ENCODE measurements at regions not wholly inside any gene's neighbourhood (a gene's known extent, or its start where the extent isn't known, plus 50 kb on each side); places are given as distances from the start of the nearest gene placed in this dataset.
"Not testable (repeated sequence)": the region's sequence is repeated elsewhere in the genome, so short reads cannot be mapped to it uniquely, and the experiment has no call there.

- FAIRE-seq; POLR2A ChIA-PET (ENCODE audit: partially characterized antibody): not testable (repeated sequence)
These were observed 345.6 kb downstream of the ADGRD1 start for GRCh38 chr12:131299370-131299701.

GRCh38 chr12:131303576-131303975 is 349.9 kb downstream of the ADGRD1 start:
- H2BK12ac ChIP-seq (ENCODE audit: low read depth, low read length); H3K36me3 ChIP-seq (ENCODE audit: control insufficient read depth in 2 of 4, insufficient read depth in 4 of 4, low read length in 3 of 4); H3K79me1 ChIP-seq (ENCODE audit: low read depth, low read length); H2BK5ac ChIP-seq (ENCODE audit: low read depth, low read length); H3K4ac ChIP-seq (replicated peaks; ENCODE audit: insufficient read length, low read depth, low read length); DNase-seq (ENCODE audit: low read depth in 1 of 2, low spot score in 2 of 2); H4K20me1 ChIP-seq (replicated peaks in 1 of 2; ENCODE audit: control insufficient read depth in 1 of 2, insufficient read depth in 2 of 2, low read length in 2 of 2); H4K8ac ChIP-seq (ENCODE audit: extremely low read depth, insufficient read depth, low read length); H3K9me3 ChIP-seq (ENCODE audit: insufficient read depth in 2 of 2, low read depth in 1 of 2, low read length in 1 of 2); H2AK5ac ChIP-seq (ENCODE audit: low read depth, low read length); H2BK20ac ChIP-seq (ENCODE audit: low read length); H3K23me2 ChIP-seq (ENCODE audit: low read depth, low read length); H4K91ac ChIP-seq (replicated peaks; ENCODE audit: insufficient read length, low read length); H3K56ac ChIP-seq (replicated peaks; ENCODE audit: insufficient read length, low read depth, low read length); H2BK120ac ChIP-seq (replicated peaks; ENCODE audit: low read depth, low read length); H3K9ac ChIP-seq (replicated peaks in 1 of 4; ENCODE audit: extremely low read depth in 1 of 4, low read depth in 3 of 4, low read length in 3 of 4); H3K14ac ChIP-seq (ENCODE audit: insufficient read length); H2BK15ac ChIP-seq (ENCODE audit: low read length); H3K4me2 ChIP-seq (ENCODE audit: insufficient read depth in 1 of 2, low read depth in 2 of 2, low read length in 2 of 2); H3K23ac ChIP-seq (ENCODE audit: insufficient read length); H3K4me1 ChIP-seq (replicated peaks in 1 of 4; ENCODE audit: control insufficient read depth in 3 of 4, insufficient read depth in 4 of 4, low read length in 3 of 4); H4K5ac ChIP-seq (ENCODE audit: insufficient read length, low read depth, low read length); H3K27ac ChIP-seq (ENCODE audit: low read depth, low read length); POLR2A ChIA-PET (ENCODE audit: partially characterized antibody); H2AFZ ChIP-seq (ENCODE audit: low read length); H3K18ac ChIP-seq (ENCODE audit: extremely low read depth, low read length); H3K27me3 ChIP-seq (replicated peaks in 1 of 4; ENCODE audit: control insufficient read depth in 3 of 4, extremely low read depth in 1 of 4, insufficient read depth in 3 of 4, low read length in 3 of 4); H3K4me3 ChIP-seq (ENCODE audit: extremely low read depth in 1 of 4, insufficient read depth in 2 of 4, low read depth in 3 of 4, low read length in 4 of 4); H3K79me2 ChIP-seq (ENCODE audit: control insufficient read depth in 1 of 2, insufficient read depth in 2 of 2, low read length in 2 of 2); CTCF ChIA-PET (ENCODE audit: partially characterized antibody): not testable (repeated sequence)
- FAIRE-seq = peak; percentile 65
- 83% methylated on average over 2 of the region's 5 CpGs; no CpG with 5 or more reads in 1 of the 2 experiments for whole genome bisulfite sequencing, 2 experiments (ENCODE audit: extremely low coverage in 1 of 2, insufficient coverage in 1 of 2, insufficient read length in 1 of 2, insufficient replicate concordance in 2 of 2, low coverage in 1 of 2, low lambda C conversion rate in 2 of 2, missing lambda C conversion rate in 1 of 2)

More at GRCh38 chr12:131299370-131299701, 345.6 kb downstream of the ADGRD1 start:
- H2BK5ac ChIP-seq (ENCODE audit: low read depth, low read length); H3K18ac ChIP-seq (ENCODE audit: extremely low read depth, low read length); H3K4me1 ChIP-seq (replicated peaks in 1 of 4; ENCODE audit: control insufficient read depth in 3 of 4, insufficient read depth in 4 of 4, low read length in 3 of 4); H3K36me3 ChIP-seq (ENCODE audit: control insufficient read depth in 2 of 4, insufficient read depth in 4 of 4, low read length in 3 of 4); H2BK120ac ChIP-seq (replicated peaks; ENCODE audit: low read depth, low read length); H2BK20ac ChIP-seq (ENCODE audit: low read length); H3K4me2 ChIP-seq (ENCODE audit: insufficient read depth in 1 of 2, low read depth in 2 of 2, low read length in 2 of 2); H3K23me2 ChIP-seq (ENCODE audit: low read depth, low read length); H3K4ac ChIP-seq (replicated peaks; ENCODE audit: insufficient read length, low read depth, low read length); H3K79me2 ChIP-seq (ENCODE audit: control insufficient read depth in 1 of 2, insufficient read depth in 2 of 2, low read length in 2 of 2); H4K91ac ChIP-seq (replicated peaks; ENCODE audit: insufficient read length, low read length); H2AFZ ChIP-seq (ENCODE audit: low read length); H3K4me3 ChIP-seq (ENCODE audit: extremely low read depth in 1 of 4, insufficient read depth in 2 of 4, low read depth in 3 of 4, low read length in 4 of 4); H2AK5ac ChIP-seq (ENCODE audit: low read depth, low read length); H4K20me1 ChIP-seq (replicated peaks in 1 of 2; ENCODE audit: control insufficient read depth in 1 of 2, insufficient read depth in 2 of 2, low read length in 2 of 2); H3K27me3 ChIP-seq (replicated peaks in 1 of 4; ENCODE audit: control insufficient read depth in 3 of 4, extremely low read depth in 1 of 4, insufficient read depth in 3 of 4, low read length in 3 of 4); H2BK12ac ChIP-seq (ENCODE audit: low read depth, low read length); H4K8ac ChIP-seq (ENCODE audit: extremely low read depth, insufficient read depth, low read length); H3K9me3 ChIP-seq (ENCODE audit: insufficient read depth in 2 of 2, low read depth in 1 of 2, low read length in 1 of 2); H3K9ac ChIP-seq (replicated peaks in 1 of 4; ENCODE audit: extremely low read depth in 1 of 4, low read depth in 3 of 4, low read length in 3 of 4); H3K56ac ChIP-seq (replicated peaks; ENCODE audit: insufficient read length, low read depth, low read length); H2BK15ac ChIP-seq (ENCODE audit: low read length); H4K5ac ChIP-seq (ENCODE audit: insufficient read length, low read depth, low read length); DNase-seq (ENCODE audit: low read depth in 1 of 2, low spot score in 2 of 2); CTCF ChIA-PET (ENCODE audit: partially characterized antibody); H3K79me1 ChIP-seq (ENCODE audit: low read depth, low read length); H3K14ac ChIP-seq (ENCODE audit: insufficient read length); H3K23ac ChIP-seq (ENCODE audit: insufficient read length); H3K27ac ChIP-seq (ENCODE audit: low read depth, low read length): not testable (repeated sequence)
- WGBS, 2 experiments (ENCODE audit: extremely low coverage in 1 of 2, insufficient coverage in 1 of 2, insufficient read length in 1 of 2, insufficient replicate concordance in 2 of 2, low coverage in 1 of 2, low lambda C conversion rate in 2 of 2, missing lambda C conversion rate in 1 of 2) = no CpG with 5 or more reads among the region's 27 CpGs

Data from H1 (cell line).